ENCODE measurements at regions not wholly inside any gene's neighbourhood (a gene's known extent, or its start where the extent isn't known, plus 50 kb on each side); places are given as distances from the start of the nearest gene placed in this dataset.

- intact Hi-C loops (cut with micrococcal nuclease): no loop called here
- no peak for DNase-seq (ENCODE audit: low read depth, low spot score)
Observed at GRCh38 chr2:195495351-195495750, 161.7 kb upstream of the SLC39A10 start.

More at GRCh38 chr2:195495351-195495750, 161.7 kb upstream of the SLC39A10 start:
- no peaks in the 10 kb centered on the region for H3K27me3 ChIP-seq (ENCODE audit: control insufficient read depth in 2 of 2, insufficient read depth in 2 of 2, low read length in 2 of 2)
- CTCF ChIA-PET: interaction anchor here (1.0 to 1.1 kb wide), 3 partner anchors 13 to 443 kb away, joined by 3 read pairs; no protein-coding TSS in a partner anchor
- FAIRE-seq: no peak
- H4K20me1 ChIP-seq (replicated peaks; ENCODE audit: control insufficient read depth, extremely low read depth, insufficient read depth, low read length): no peaks in the 10 kb centered on the region
- BruUV-seq (replicated peaks): no TSS peak
- no peaks in the 10 kb centered on the region for H3K79me2 ChIP-seq (ENCODE audit: control insufficient read depth, insufficient read depth, low read length)
- H3K4me1 ChIP-seq (ENCODE audit: control insufficient read depth, extremely low read depth, insufficient read depth, low read length): no peaks in the 10 kb centered on the region
- H2AFZ ChIP-seq (ENCODE audit: low read depth, low read length): no peak overlapping the region
- H3K27ac ChIP-seq (ENCODE audit: insufficient read depth, low read depth, low read length): no peak overlapping the region
- H3K9ac ChIP-seq (replicated peaks; ENCODE audit: extremely low read depth, insufficient read depth, low read length): no peak overlapping the region
- no peak overlapping the region for H3K4me3 ChIP-seq (replicated peaks in 1 of 3; ENCODE audit: insufficient read depth in 1 of 3, low read depth in 1 of 3, low read length in 3 of 3)
- TF ChIP-seq FOS (IDR thresholded peaks at IDR 0.05; ENCODE audit: borderline replicate concordance, insufficient read depth, low read length) (no peak), JUN (IDR thresholded peaks at IDR 0.05; ENCODE audit: borderline replicate concordance, insufficient read depth, insufficient read length, low read depth) (no peak), POLR2A (IDR thresholded peaks at IDR 0.05; ENCODE audit: low read depth, low read length) (no peak), CTCF (IDR thresholded peaks at IDR 0.05; ENCODE audit: extremely low read depth in 1 of 2, insufficient read depth in 1 of 2, low read depth in 1 of 2, low read length in 2 of 2) (no peak), POLR2AphosphoS5 (IDR thresholded peaks at IDR 0.05; ENCODE audit: insufficient read depth, low read depth, low read length) (no peak), EZH2 (IDR thresholded peaks at IDR 0.05; ENCODE audit: borderline replicate concordance, low read depth, low read length, severe bottlenecking) (no peak), GATA2 (IDR thresholded peaks at IDR 0.05; ENCODE audit: insufficient read depth, insufficient read length, low read depth, low read length) (no peak), MYC (IDR thresholded peaks at IDR 0.05; ENCODE audit: low read depth, low read length) (no peak), MAX (IDR thresholded peaks at IDR 0.05; ENCODE audit: insufficient read depth, insufficient read length) (no peak)
- H3K9me3 ChIP-seq (replicated peaks; ENCODE audit: control insufficient read depth, insufficient read depth, low read length): no peaks in the 10 kb centered on the region
- no peak overlapping the region for H3K4me2 ChIP-seq (ENCODE audit: insufficient read depth, low read length)
- dilution Hi-C loops (cut with MboI; ENCODE audit: extremely low pct_ligation_motif_present, low sequenced_read_pairs): no loop called here
- no peaks in the 10 kb centered on the region for H3K36me3 ChIP-seq (ENCODE audit: control insufficient read depth in 2 of 2, extremely low read depth in 1 of 2, insufficient read depth in 2 of 2, low read length in 2 of 2)
- no peaks in the 10 kb centered on the region for H3K9me1 ChIP-seq (replicated peaks; ENCODE audit: control insufficient read depth, extremely low read depth, insufficient read depth, low read length)
- POLR2A ChIA-PET: no interaction called here

All from endothelial cell of umbilical vein (primary cell).